Endodermal cell (in vitro differentiated cells): ENCODE measurements at regions not wholly inside any gene's neighbourhood (a gene's known extent, or its start where the extent isn't known, plus 50 kb on each side); places are given as distances from the start of the nearest gene placed in this dataset.

Source experiments
- DNase-seq: peaks from one replicate; pipeline ENCODE4 v3.0.0-alpha.2; 2017
- H3K27ac ChIP-seq: 2 replicates; pipeline ENCODE4 v1.5.1; 2013; ENCODE audit warnings: mild to moderate bottlenecking, low read depth, low read length, moderate library complexity
- H3K27me3 ChIP-seq: 2 replicates; pipeline ENCODE4 v1.6.1; 2013; ENCODE audit warnings: mild to moderate bottlenecking, low read length, moderate library complexity; ENCODE audit not compliant: insufficient read depth, control insufficient read depth, poor library complexity, severe bottlenecking
- H3K36me3 ChIP-seq: 2 replicates; pipeline ENCODE4 v1.7.0; 2013; ENCODE audit warnings: mild to moderate bottlenecking, low read length, moderate library complexity; ENCODE audit not compliant: control insufficient read depth, insufficient read depth
- H3K4me1 ChIP-seq: one replicate; pipeline ENCODE4 v1.7.0; 2013; ENCODE audit warnings: low read length; ENCODE audit not compliant: control insufficient read depth, insufficient read depth
- H3K4me3 ChIP-seq: 2 replicates; pipeline ENCODE4 v1.5.1; 2013; ENCODE audit warnings: mild to moderate bottlenecking, low read length, moderate library complexity
- H3K9ac ChIP-seq: 2 replicates; pipeline ENCODE4 v1.6.1; 2013; ENCODE audit warnings: mild to moderate bottlenecking, low read length, moderate library complexity; ENCODE audit not compliant: poor library complexity, severe bottlenecking; ENCODE audit errors: extremely low read depth
- H3K9me3 ChIP-seq: 2 replicates; pipeline ENCODE4 v1.6.1; 2013; ENCODE audit warnings: mild to moderate bottlenecking, low read length, moderate library complexity; ENCODE audit not compliant: control insufficient read depth
- H3K27ac Mint-ChIP-seq: 2 replicates; pipeline ENCODE4 v1.8.0; 2020; ENCODE audit warnings: mixed read lengths
- H3K27me3 Mint-ChIP-seq: 2 replicates; pipeline ENCODE4 v1.8.0; 2021; ENCODE audit warnings: mild to moderate bottlenecking, mixed read lengths; ENCODE audit not compliant: insufficient read depth
- H3K36me3 Mint-ChIP-seq: 2 replicates; pipeline ENCODE4 v1.8.0; 2020; ENCODE audit warnings: low read depth, mixed read lengths
- H3K4me1 Mint-ChIP-seq: 2 replicates; pipeline ENCODE4 v1.8.0; 2020; ENCODE audit warnings: mixed read lengths
- H3K4me3 Mint-ChIP-seq: 2 replicates; pipeline ENCODE4 v1.8.0; 2020; ENCODE audit warnings: mild to moderate bottlenecking, moderate library complexity, mixed read lengths
- H3K9me3 Mint-ChIP-seq: 2 replicates; pipeline ENCODE4 v1.8.0; 2020; ENCODE audit warnings: mild to moderate bottlenecking, mixed read lengths
- WGBS, 2 experiments: methylation state at CpG; one replicate each; pipeline versions ENCODE4 v1.1.5 to v1.1.7; 2013; ENCODE audit warnings: missing lambda C conversion rate in 2 of 2, mixed read lengths in 1 of 2; ENCODE audit not compliant: insufficient coverage in 1 of 2, insufficient read length in 1 of 2; 5-methylcytosine and 5-hydroxymethylcytosine counted together
- TF ChIP-seq, protein P1 (sequence below): fragments of 200-600 bp; sonication (generic); conservative IDR thresholded peaks from 2 replicates; pipeline ENCODE4 v1.5.0; 2021; ENCODE audit warnings: antibody characterized with exemption, mild to moderate bottlenecking

- no peak overlapping the region for H3K9ac ChIP-seq
- Mint-ChIP-seq H3K9me3 (no peaks in the 10 kb centered on the region), H3K36me3 (no peaks in the 10 kb centered on the region), H3K4me1 (no peaks in the 10 kb centered on the region), H3K27ac (no peak overlapping the region), H3K4me3 (no peak overlapping the region), H3K27me3 (peaks cover 2% of the 10 kb centered on the region)
- DNase-seq, result no peak
- no peak overlapping the region for H3K27ac ChIP-seq
- H3K9me3 ChIP-seq, result no peaks in the 10 kb centered on the region
- no peaks in the 10 kb centered on the region for H3K27me3 ChIP-seq
- 80 to 91% methylated on average over 1 of the region's 1 CpG for WGBS, 2 experiments
- no peaks in the 10 kb centered on the region for H3K4me1 ChIP-seq
- TF ChIP-seq, protein P1, sequence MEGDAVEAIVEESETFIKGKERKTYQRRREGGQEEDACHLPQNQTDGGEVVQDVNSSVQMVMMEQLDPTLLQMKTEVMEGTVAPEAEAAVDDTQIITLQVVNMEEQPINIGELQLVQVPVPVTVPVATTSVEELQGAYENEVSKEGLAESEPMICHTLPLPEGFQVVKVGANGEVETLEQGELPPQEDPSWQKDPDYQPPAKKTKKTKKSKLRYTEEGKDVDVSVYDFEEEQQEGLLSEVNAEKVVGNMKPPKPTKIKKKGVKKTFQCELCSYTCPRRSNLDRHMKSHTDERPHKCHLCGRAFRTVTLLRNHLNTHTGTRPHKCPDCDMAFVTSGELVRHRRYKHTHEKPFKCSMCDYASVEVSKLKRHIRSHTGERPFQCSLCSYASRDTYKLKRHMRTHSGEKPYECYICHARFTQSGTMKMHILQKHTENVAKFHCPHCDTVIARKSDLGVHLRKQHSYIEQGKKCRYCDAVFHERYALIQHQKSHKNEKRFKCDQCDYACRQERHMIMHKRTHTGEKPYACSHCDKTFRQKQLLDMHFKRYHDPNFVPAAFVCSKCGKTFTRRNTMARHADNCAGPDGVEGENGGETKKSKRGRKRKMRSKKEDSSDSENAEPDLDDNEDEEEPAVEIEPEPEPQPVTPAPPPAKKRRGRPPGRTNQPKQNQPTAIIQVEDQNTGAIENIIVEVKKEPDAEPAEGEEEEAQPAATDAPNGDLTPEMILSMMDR, result no peak
- no peak overlapping the region for H3K4me3 ChIP-seq
- no peaks in the 10 kb centered on the region for H3K36me3 ChIP-seq
Observed at GRCh38 chr21:32844076-32844475, 72.5 kb upstream of the PAXBP1 start.

DNA sequence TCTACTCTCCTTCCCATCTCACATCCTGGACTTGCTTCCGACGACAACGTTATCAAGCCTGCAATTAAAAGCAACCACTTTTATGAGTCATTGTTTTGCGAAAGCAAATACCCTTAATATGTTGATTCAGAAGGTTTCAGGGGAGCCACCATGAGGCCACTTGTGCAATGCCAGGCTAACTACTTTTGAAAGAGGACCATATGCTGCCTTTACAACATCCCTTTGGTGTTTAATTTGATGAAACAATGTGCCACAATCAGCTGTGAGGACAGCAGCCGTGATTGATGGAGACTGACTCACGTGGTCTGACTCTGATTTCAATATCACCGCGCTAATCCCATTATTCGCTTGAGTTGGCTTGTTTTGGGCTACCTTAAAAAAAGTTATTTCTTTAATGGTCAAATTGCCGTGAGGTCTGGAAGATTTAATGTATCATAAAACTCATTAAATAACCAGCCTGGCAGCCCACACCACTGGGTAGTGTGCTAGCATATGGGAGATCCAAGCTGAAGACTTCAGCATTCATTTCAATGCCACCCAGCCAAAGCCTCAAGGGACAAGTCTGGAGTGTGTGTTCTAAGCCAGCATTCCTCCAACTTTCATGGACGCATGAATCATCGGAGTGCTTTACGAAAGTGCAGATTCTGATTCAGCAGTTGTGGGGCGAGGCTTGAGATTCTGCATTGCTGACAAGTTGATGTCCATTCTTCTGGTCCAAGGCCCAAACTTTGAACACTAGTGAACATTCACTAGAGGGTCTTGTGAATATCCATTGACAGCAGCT is 73.3 kb upstream of the PAXBP1 start:
- 79 to 87% methylated on average over 10 to 14 of the region's 14 CpGs for WGBS, 2 experiments
- H3K27me3 Mint-ChIP-seq, result no peaks in the 10 kb centered on the region
- H3K9me3 Mint-ChIP-seq, result no peaks in the 10 kb centered on the region
- no peak overlapping the region for H3K4me3 Mint-ChIP-seq
- no peaks in the 10 kb centered on the region for H3K4me1 Mint-ChIP-seq
- Histone ChIP-seq H3K4me1 (no peaks in the 10 kb centered on the region), H3K36me3 (no peaks in the 10 kb centered on the region), H3K27me3 (no peaks in the 10 kb centered on the region), H3K27ac (no peak overlapping the region), H3K9me3 (no peaks in the 10 kb centered on the region), H3K9ac (no peak overlapping the region), H3K4me3 (no peak overlapping the region)
- no peaks in the 10 kb centered on the region for H3K36me3 Mint-ChIP-seq
- no peak overlapping the region for H3K27ac Mint-ChIP-seq
- no peak for DNase-seq
- TF ChIP-seq, protein P1, result peak; percentile 40

- Histone ChIP-seq H3K9ac (no peak overlapping the region), H3K4me3 (no peak overlapping the region), H3K27ac (no peak overlapping the region), H3K4me1 (no peaks in the 10 kb centered on the region), H3K27me3 (no peaks in the 10 kb centered on the region), H3K9me3 (peaks cover 38% of the 10 kb centered on the region), H3K36me3 (no peaks in the 10 kb centered on the region)
- no peaks in the 10 kb centered on the region for H3K4me1 Mint-ChIP-seq
- H3K4me3 Mint-ChIP-seq, result no peak overlapping the region
- TF ChIP-seq, protein P1, result no peak
- peaks cover 41% of the 10 kb centered on the region for H3K9me3 Mint-ChIP-seq
- no peak for DNase-seq
- H3K27me3 Mint-ChIP-seq, result no peaks in the 10 kb centered on the region
- 86 to 90% methylated on average over 2 to 4 of the region's 4 CpGs for WGBS, 2 experiments
- no peak overlapping the region for H3K27ac Mint-ChIP-seq
- no peaks in the 10 kb centered on the region for H3K36me3 Mint-ChIP-seq
Observed at GRCh38 chr21:32858628-32859027, 87.1 kb upstream of the PAXBP1 start.
